NCI-H1048 (cell line): ENCODE measurements at regions not wholly inside any gene's neighbourhood (a gene's known extent, or its start where the extent isn't known, plus 50 kb on each side); places are given as distances from the start of the nearest gene placed in this dataset.
"Not testable (repeated sequence)": the region's sequence is repeated elsewhere in the genome, so short reads cannot be mapped to it uniquely, and the experiment has no call there.

ENCODE experiments used
- DNase-seq: peaks from one replicate; lab custom pipeline; 2025; lab: John Stamatoyannopoulos, UW

- no peak for DNase-seq
These were observed 557.8 kb upstream of the CCDC54 start for GRCh38 chr3:106819440-106819839.

- no peak for DNase-seq
These were observed 556.4 kb upstream of the CCDC54 start for GRCh38 chr3:106820726-106821362.

GRCh38 chr3:106821801-106822200 is 555.4 kb upstream of the CCDC54 start:
- DNase-seq, result no peak

GRCh38 chr3:106822204-106822603 is 555.0 kb upstream of the CCDC54 start:
- no peak for DNase-seq

GRCh38 chr3:106823701-106824100 is 553.5 kb upstream of the CCDC54 start:
- no peak for DNase-seq

GRCh38 chr3:106824856-106825255 is 552.4 kb upstream of the CCDC54 start:
- DNase-seq, result no peak

GRCh38 chr3:106825962-106826605 is 551.2 kb upstream of the CCDC54 start:
- DNase-seq, result no peak

- DNase-seq, result no peak
These were observed 550.4 kb upstream of the CCDC54 start for GRCh38 chr3:106826791-106827311.

- no peak for DNase-seq
These were observed 549.6 kb upstream of the CCDC54 start for GRCh38 chr3:106827515-106828213.

GRCh38 chr3:106829206-106829605 is 548.0 kb upstream of the CCDC54 start:
- DNase-seq, result no peak

GRCh38 chr3:106830334-106830733 is 546.9 kb upstream of the CCDC54 start:
- no peak for DNase-seq

- DNase-seq, result no peak
These were observed 540.3 kb upstream of the CCDC54 start for GRCh38 chr3:106836906-106837305.

GRCh38 chr3:106837616-106838015 is 539.6 kb upstream of the CCDC54 start:
- DNase-seq, result no peak

- no peak for DNase-seq
These were observed 537.5 kb upstream of the CCDC54 start for GRCh38 chr3:106839576-106840280.

- DNase-seq, result no peak
These were observed 536.9 kb upstream of the CCDC54 start for GRCh38 chr3:106840319-106840718.

GRCh38 chr3:106842151-106842550 is 535.1 kb upstream of the CCDC54 start:
- DNase-seq, result no peak

- no peak for DNase-seq
These were observed 532.6 kb upstream of the CCDC54 start for GRCh38 chr3:106844638-106845037.

- DNase-seq, result no peak
These were observed 529.1 kb upstream of the CCDC54 start for GRCh38 chr3:106848099-106848498.

- no peak for DNase-seq
These were observed 526.8 kb upstream of the CCDC54 start for GRCh38 chr3:106850437-106850836.

- not testable (repeated sequence) for DNase-seq
These were observed 518.9 kb upstream of the CCDC54 start for GRCh38 chr3:106858321-106858720.

GRCh38 chr3:106860182-106860581 is 517.1 kb upstream of the CCDC54 start:
- DNase-seq, result no peak

- no peak for DNase-seq
These were observed 515.2 kb upstream of the CCDC54 start for GRCh38 chr3:106862067-106862466.
